Endothelial cell (in vitro differentiated cells): ENCODE measurements at regions not wholly inside any gene's neighbourhood (a gene's known extent, or its start where the extent isn't known, plus 50 kb on each side); places are given as distances from the start of the nearest gene placed in this dataset.

Source experiments
- DNase-seq: peaks from one replicate; pipeline ENCODE4 v3.0.0; 2021; ENCODE audit warnings: low spot score
- H3K27ac Mint-ChIP-seq: one replicate; pipeline ENCODE4 v1.8.0; 2021; ENCODE audit warnings: mixed read lengths, inconsistent platforms; ENCODE audit not compliant: unreplicated experiment
- H3K27me3 Mint-ChIP-seq: one replicate; pipeline ENCODE4 v1.8.0; 2021; ENCODE audit warnings: mild to moderate bottlenecking, moderate library complexity, mixed read lengths, inconsistent platforms; ENCODE audit not compliant: unreplicated experiment
- H3K36me3 Mint-ChIP-seq: one replicate; pipeline ENCODE4 v1.8.0; 2021; ENCODE audit warnings: mild to moderate bottlenecking, low read depth, mixed read lengths, inconsistent platforms; ENCODE audit not compliant: unreplicated experiment
- H3K4me1 Mint-ChIP-seq: one replicate; pipeline ENCODE4 v1.8.0; 2021; ENCODE audit warnings: mild to moderate bottlenecking, mixed read lengths, inconsistent platforms; ENCODE audit not compliant: unreplicated experiment
- H3K4me3 Mint-ChIP-seq: one replicate; pipeline ENCODE4 v1.8.0; 2021; ENCODE audit warnings: mild to moderate bottlenecking, mixed read lengths, inconsistent platforms; ENCODE audit not compliant: unreplicated experiment
- H3K9me3 Mint-ChIP-seq: one replicate; pipeline ENCODE4 v1.8.0; 2021; ENCODE audit warnings: mixed read lengths, inconsistent platforms; ENCODE audit not compliant: unreplicated experiment
- CTCF ChIP-seq: fragments of 200-600 bp; sonication (generic); IDR thresholded peaks from one replicate; pipeline ENCODE4 v1.5.0; 2021; ENCODE audit warnings: antibody characterized with exemption; ENCODE audit not compliant: unreplicated experiment

GRCh38 chr20:63128367-63128766 is 87.6 kb downstream of the YTHDF1 start:
- H3K4me1 Mint-ChIP-seq, result peaks cover 4% of the 10 kb centered on the region
- H3K4me3 Mint-ChIP-seq, result no peak overlapping the region
- no peak overlapping the region for H3K27ac Mint-ChIP-seq
- H3K27me3 Mint-ChIP-seq, result peaks cover 7% of the 10 kb centered on the region
- no peaks in the 10 kb centered on the region for H3K36me3 Mint-ChIP-seq
- no peaks in the 10 kb centered on the region for H3K9me3 Mint-ChIP-seq
- TF ChIP-seq CTCF, result no peak
- no peak for DNase-seq

- Mint-ChIP-seq H3K36me3 (no peaks in the 10 kb centered on the region), H3K4me3 (no peak overlapping the region), H3K27ac (no peak overlapping the region), H3K9me3 (no peaks in the 10 kb centered on the region), H3K27me3 (peaks cover 7% of the 10 kb centered on the region), H3K4me1 (peaks cover 4% of the 10 kb centered on the region)
- DNase-seq, result no peak
- no peak for TF ChIP-seq CTCF
These were observed 88.1 kb downstream of the YTHDF1 start for GRCh38 chr20:63127700-63128364.

- Mint-ChIP-seq H3K36me3 (no peaks in the 10 kb centered on the region), H3K4me3 (no peak overlapping the region), H3K4me1 (peaks cover 4% of the 10 kb centered on the region), H3K9me3 (no peaks in the 10 kb centered on the region), H3K27me3 (peaks cover 7% of the 10 kb centered on the region), H3K27ac (no peak overlapping the region)
- no peak for TF ChIP-seq CTCF
- DNase-seq, result no peak
These were observed 88.8 kb downstream of the YTHDF1 start for GRCh38 chr20:63126876-63127699.

DNA sequence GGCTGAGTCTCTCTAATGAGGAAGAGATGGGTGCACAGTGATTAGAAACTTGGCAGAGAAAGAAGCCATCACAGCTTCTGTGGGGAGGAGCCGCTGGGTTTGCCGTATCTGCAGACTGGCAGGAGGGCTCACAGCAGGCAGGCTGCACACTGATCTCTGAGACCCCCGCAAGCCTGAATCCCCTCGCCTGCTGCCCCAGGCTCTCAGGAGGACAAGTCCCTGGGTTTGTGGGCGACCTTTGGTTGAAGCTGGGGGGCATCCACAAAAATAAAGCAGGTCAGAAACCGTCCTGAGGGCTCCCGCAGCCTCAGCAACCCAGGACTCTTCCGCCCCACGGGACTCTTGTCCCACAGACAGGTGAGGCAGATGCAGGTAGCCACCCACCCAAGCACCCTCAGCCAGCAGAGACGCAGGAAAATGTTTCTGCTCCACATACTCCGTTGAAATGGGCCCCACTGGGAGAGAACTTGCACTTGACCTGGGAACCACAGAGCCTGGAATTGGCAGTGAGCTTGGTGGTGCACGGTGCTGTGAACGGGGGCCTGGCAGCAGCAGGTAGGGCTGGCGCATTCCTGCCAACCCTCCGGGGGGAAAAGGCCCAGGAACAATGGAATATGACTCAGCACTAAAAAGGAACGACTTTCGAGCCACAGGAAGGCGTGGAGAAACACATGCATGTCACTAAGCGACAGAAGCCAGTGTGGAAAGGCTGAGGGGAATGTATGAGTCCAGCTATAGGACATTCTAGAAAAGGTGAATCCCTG is 89.9 kb downstream of the YTHDF1 start:
- H3K4me1 Mint-ChIP-seq, result peaks cover 4% of the 10 kb centered on the region
- H3K36me3 Mint-ChIP-seq, result no peaks in the 10 kb centered on the region
- no peak overlapping the region for H3K27ac Mint-ChIP-seq
- no peaks in the 10 kb centered on the region for H3K9me3 Mint-ChIP-seq
- TF ChIP-seq CTCF, result no peak
- H3K27me3 Mint-ChIP-seq, result peaks cover 7% of the 10 kb centered on the region
- DNase-seq, result no peak
- H3K4me3 Mint-ChIP-seq, result no peak overlapping the region

DNA sequence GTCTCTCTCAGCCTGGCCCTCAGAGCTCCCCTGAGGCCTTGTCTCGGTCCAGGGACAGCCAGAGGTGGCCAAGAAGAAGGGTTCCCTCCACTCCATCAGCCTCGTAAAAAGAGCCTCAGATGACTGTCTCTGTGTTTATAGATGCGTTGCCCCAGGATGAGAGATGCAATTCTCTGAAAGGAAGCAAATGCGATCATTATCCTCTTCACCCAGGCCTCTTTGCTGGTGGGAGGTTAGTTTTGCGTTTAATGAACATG is 90.4 kb downstream of the YTHDF1 start:
- no peak for DNase-seq
- no peaks in the 10 kb centered on the region for H3K9me3 Mint-ChIP-seq
- H3K27me3 Mint-ChIP-seq, result peaks cover 7% of the 10 kb centered on the region
- TF ChIP-seq CTCF, result no peak
- H3K4me1 Mint-ChIP-seq, result peaks cover 4% of the 10 kb centered on the region
- no peak overlapping the region for H3K27ac Mint-ChIP-seq
- H3K4me3 Mint-ChIP-seq, result no peak overlapping the region
- no peaks in the 10 kb centered on the region for H3K36me3 Mint-ChIP-seq
